GM18868 (cell line): ENCODE measurements at regions not wholly inside any gene's neighbourhood (a gene's known extent, or its start where the extent isn't known, plus 50 kb on each side); places are given as distances from the start of the nearest gene placed in this dataset.
A peak's percentile ranks its signal among the peaks of the same experiment; 100 is the strongest.
"Not testable (repeated sequence)": the region's sequence is repeated elsewhere in the genome, so short reads cannot be mapped to it uniquely, and the experiment has no call there.

Source experiments
- ATAC-seq: cut with Tn5 transposase; IDR thresholded peaks from one replicate; pipeline ENCODE4 v1.9.1; 2021; ENCODE audit warnings: mild to moderate bottlenecking, moderate library complexity; ENCODE audit not compliant: unreplicated experiment

DNA sequence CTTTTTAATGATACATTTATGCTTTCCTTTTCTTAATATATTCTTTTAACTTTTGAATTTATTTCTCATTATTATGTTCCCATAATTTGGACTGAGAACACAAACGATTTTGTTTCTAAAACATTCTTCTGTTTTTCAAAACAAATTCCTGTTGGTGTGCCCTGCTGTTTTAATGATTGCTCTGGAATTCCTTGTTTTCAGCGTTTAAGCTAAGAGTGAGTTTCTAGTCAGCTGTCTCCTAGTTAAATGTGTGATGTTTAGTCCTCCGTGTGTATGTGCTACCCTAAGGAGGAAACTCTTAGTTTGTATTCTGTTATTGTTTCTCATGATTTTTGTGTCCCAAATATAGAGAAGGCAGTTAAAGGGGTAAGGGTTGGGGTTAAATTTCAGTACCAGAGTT, 306.1 kb upstream of the RGS17 start:
- ATAC-seq, result no peak

GRCh38 chr6:153436351-153436750, 305.3 kb upstream of the RGS17 start:
- no peak for ATAC-seq

DNA sequence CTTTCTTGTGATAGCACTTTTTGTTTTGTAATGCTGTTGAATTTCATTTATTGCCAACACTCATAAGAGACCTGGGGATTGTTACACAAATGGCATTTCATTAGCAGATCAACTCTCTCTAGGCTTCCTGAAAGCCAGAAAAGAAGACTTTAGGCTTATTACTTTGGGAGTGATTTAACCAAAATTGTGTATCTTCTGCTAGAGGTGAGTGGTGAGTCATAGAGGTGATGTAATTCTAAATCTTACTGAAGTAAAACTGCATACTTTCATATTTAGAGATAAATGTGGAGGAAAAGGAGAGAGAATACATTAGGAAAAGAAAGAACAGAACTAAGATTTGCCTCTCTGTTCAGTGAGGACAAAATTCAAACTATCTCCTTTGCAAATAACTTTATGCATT, 304.7 kb upstream of the RGS17 start:
- no peak for ATAC-seq

DNA sequence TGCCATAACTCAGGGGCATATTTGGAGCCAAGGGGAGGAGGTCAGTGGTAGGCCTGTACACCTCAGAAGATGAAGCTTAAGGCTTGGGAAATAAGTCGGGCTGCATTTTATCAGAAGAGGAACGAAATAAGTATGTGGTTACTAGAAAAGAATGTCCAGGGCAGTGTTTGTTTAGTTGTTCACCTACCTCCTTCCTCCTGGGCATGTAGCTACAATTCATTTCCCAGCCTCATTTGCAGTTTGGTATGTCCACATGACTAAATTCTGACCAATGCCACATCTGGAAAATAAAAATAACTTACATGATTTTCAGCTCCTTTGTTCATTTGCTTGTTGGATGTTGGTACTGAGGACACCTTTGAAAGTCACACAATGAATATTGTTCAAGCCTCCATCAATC, 294.5 kb upstream of the RGS17 start:
- ATAC-seq, result no peak

DNA sequence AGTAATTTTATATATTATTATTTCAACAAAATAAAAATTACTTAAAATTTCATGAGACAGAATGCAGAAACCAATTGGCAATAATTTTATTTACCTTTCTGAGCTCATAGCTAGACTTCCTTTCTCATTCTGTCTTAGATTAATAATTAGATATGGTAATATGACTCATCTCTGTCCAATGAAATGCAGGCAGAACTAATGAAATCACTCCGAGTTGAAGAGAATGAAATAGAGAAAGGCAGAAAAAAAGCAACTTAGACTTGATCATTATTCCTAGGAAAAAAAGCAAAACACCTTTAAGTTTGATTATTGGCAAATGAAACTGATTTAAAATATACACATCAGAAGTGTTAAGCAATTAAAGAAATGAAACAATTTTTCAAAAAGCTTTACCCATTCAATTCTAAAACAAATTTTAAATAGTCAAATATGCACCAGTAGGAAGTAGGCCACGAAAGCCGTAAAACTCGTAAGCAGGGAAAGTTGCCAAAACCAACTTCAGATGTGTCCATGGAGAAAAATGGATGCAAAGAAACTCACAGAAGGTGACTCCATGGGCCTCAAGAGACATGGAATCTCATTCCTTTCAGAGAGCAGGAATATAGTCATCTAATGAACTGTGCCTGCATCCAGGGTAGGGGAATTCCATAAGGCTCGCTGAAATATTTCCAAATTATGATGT, 293.8 kb upstream of the RGS17 start:
- ATAC-seq, result no peak

DNA sequence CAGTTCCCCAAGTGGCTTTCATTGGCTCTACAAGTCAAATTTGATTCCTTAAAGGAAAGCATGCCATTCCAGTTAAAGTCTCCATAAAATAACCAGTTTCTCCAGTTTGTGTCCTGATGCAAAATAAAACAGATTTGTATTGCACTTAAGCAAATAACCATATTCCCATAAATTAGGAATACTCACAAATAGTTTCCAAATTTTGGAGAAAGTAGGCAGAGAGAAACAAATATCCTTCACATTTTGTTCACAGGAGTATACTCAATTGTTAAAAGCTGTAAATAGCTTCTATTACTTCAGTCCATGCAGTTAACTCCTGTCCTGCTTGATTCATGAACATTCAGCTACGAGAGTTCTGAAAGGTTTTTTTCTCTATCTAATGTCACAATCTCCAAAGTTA, 281.4 kb upstream of the RGS17 start:
- ATAC-seq, result no peak

GRCh38 chr6:153411070-153411648, 280.1 kb upstream of the RGS17 start:
- no peak for ATAC-seq

- no peak for ATAC-seq
These were observed 274.8 kb upstream of the RGS17 start for GRCh38 chr6:153405931-153406330.

DNA sequence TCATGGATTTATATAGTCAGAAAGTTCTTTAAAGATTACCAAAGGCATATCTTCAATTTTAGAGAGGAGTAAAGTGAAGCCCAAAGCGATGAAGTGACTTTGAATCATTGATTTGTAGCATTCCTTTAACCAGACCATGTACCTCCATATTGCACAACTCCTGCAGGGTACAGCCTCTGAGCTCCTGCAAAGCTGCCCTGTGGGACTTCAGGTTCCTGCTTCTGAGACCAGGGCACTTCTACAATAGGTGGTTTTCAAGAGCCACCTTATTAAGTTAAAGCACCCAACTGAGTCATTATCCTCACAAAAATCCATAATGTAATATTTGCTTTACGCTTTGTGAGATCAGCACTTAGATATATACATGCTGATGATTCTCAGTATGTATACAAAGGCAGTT, 270.7 kb upstream of the RGS17 start:
- no peak for ATAC-seq

GRCh38 chr6:153392156-153392555, 261.1 kb upstream of the RGS17 start:
- no peak for ATAC-seq

- no peak for ATAC-seq
These were observed 242.8 kb upstream of the RGS17 start for GRCh38 chr6:153373869-153374268.

DNA sequence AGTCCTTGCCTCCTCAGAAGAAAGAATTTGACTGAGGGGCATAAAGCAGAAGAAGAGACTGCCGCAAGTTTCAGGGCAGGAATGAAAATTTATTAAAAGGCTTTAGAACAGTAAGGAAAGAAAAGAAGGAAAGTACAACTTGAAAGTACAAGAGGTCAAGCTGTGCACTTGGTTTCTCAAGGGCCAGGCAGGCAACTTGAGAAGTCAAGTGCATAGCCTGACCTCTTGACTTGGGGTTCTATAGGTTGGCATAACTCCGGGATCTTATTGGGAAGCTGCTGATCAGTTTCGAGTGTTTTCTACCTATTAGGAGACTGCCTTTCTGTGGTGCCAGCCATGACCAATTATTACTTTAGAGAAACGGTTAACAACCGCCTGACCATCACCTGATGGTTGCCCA, 237.0 kb upstream of the RGS17 start:
- ATAC-seq, result no peak

- no peak for ATAC-seq
These were observed 235.9 kb upstream of the RGS17 start for GRCh38 chr6:153367021-153367420.

- no peak for ATAC-seq
These were observed 226.3 kb upstream of the RGS17 start for GRCh38 chr6:153357391-153357790.

- ATAC-seq, result no peak
These were observed 209.5 kb upstream of the RGS17 start for GRCh38 chr6:153340568-153340967.

DNA sequence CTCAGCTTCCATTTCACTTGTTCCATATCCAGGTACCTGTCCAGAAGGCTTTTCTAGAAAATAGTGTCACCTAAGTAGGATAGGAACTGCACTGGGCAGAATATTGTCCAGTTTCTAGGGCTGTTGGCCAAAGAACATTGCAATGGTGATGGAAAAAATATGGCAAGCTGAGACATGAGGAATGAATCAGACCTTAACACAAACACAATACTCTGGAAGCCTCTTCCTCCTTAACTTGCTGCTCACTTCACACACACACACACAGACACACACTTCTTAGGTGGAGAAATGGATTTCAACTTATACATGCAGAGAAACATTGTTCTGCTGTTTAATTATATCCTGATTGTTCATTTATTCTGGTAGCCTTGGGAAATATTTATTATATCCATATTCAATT, 203.0 kb upstream of the RGS17 start:
- no peak for ATAC-seq

DNA sequence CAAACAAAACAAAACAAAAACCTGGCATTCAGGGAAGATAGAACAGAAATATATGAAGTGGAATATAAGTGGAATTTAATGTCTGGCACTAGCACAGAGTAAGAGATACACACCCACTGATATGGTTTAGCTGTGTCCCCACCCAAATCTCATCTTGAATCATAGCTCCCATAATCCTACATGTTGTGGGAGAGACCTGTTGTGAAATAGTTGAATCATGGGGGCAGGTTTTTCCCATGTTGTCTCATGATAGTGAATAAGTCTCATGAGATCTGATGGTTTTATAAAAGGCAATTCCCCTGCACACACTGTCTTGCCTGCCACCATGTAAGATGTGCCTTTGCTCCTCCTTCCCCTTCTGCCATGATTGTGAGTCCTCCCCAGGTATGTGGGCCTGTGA, 200.1 kb upstream of the RGS17 start:
- ATAC-seq, result not testable (repeated sequence)

DNA sequence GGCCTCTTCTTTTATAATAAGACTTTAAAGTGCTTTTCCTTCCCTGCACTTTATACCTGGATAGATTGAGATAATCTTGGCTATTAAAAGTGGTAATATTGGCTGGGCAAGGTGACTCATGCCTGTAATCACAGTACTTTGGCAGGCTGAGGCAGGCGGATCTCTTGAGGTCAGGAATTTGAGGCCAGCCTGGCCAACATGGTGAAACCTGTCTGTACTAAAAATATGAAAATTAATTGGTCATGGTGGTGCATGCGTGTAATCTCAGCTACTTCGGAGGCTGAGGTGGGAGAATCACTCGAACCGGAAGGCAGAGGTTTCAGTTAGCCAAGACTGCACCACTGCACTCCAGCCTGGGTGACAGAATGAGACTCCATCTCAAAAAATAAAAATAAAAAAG, 197.1 kb upstream of the RGS17 start:
- ATAC-seq, result no peak

GRCh38 chr6:153325661-153326060, 194.6 kb upstream of the RGS17 start:
- ATAC-seq, result no peak

DNA sequence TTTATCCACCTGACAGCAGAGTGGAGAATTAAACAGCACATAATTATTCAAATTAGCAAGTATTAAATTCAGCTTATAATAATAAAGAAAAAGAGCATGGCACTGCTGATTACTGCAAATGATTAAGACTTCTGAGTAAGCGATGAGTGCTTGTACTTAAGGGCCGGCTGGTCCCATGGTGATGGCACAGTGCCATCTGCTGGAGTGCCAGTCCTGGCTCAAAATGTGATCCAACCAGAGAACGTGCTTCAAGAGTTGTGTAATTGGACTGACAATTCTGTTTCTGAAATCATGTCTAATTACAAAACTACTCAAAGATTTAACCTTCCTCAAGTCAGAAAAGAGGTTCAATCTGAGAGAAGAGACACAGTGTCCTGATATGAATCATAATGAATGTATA, 181.6 kb upstream of the RGS17 start:
- peak; percentile 72 for ATAC-seq

GRCh38 chr6:153309651-153310050, 178.6 kb upstream of the RGS17 start:
- ATAC-seq, result no peak

DNA sequence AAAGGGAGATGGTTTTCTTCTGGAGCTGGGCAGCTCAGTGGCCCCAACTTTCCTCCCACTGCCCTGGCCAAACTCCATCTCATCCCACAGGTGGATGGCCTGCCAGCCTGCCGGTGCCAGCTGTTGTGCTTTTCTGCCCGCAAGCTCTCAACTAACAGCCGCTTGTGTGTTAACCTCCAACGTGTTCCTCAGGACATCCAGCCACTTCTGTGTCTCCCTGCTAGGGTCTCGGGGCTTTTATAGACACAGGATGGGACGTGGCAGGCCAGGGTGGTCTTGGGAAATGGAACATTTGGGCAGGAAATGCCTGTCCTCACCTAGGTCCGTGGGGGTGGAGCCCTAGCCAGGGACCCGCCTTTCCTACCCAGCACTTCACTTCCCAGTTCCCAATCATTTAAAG, 171.1 kb upstream of the RGS17 start:
- ATAC-seq, result no peak

- peak; percentile 81 for ATAC-seq
These were observed 170.5 kb upstream of the RGS17 start for GRCh38 chr6:153301602-153302001.
